IPS-18a (cell line): ENCODE measurements at regions not wholly inside any gene's neighbourhood (a gene's known extent, or its start where the extent isn't known, plus 50 kb on each side); places are given as distances from the start of the nearest gene placed in this dataset.
"Not testable (repeated sequence)": the region's sequence is repeated elsewhere in the genome, so short reads cannot be mapped to it uniquely, and the experiment has no call there.

Source experiments
- H3K27ac ChIP-seq: one replicate; pipeline ENCODE4 v1.5.1; 2013; ENCODE audit warnings: low read length
- H3K27me3 ChIP-seq: one replicate; pipeline ENCODE4 v1.6.1; 2013; ENCODE audit warnings: mild to moderate bottlenecking, low read length; ENCODE audit not compliant: control insufficient read depth, insufficient read depth
- H3K36me3 ChIP-seq: one replicate; pipeline ENCODE4 v1.6.1; 2013; ENCODE audit warnings: low read depth, low read length; ENCODE audit not compliant: control insufficient read depth
- H3K4me1 ChIP-seq: one replicate; pipeline ENCODE4 v1.6.1; 2013; ENCODE audit warnings: low read depth, low read length; ENCODE audit not compliant: control insufficient read depth
- H3K4me3 ChIP-seq: one replicate; pipeline ENCODE4 v1.5.1; 2013; ENCODE audit warnings: low read length
- H3K9ac ChIP-seq: one replicate; pipeline ENCODE4 v1.6.1; 2013; ENCODE audit warnings: mild to moderate bottlenecking, low read length, moderate library complexity
- H3K9me3 ChIP-seq: one replicate; pipeline ENCODE4 v1.6.1; 2013; ENCODE audit warnings: low read depth, low read length; ENCODE audit not compliant: control insufficient read depth

DNA sequence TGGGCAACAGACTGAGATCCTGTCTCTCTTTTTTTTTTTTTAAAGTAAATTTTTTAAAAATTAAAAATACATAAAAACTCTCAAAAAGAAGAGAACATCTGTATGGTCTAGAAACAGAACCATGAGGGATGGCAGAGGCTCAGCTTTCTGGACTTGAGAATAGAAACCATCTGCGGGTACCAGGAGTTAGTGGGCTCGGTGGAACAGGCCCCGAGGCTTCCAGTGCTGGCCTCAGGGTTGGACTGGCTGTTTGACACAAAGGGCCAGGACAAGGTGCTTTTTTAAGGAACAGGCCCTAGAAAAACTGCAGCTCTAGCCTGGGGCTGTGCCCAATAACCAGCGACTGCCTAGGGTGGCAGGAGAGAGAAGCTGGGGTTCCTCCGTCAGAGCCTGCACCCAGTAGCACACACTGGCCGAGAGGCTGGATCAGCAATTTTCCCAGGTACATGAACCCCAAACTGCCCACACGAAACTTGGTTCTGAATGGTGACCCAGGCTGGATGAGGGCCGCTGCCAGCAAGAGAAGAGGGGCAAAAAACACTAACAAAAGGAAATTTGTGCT lies 131.0 kb upstream of the OLIG3 start:
- Histone ChIP-seq H3K9ac (no peak overlapping the region), H3K4me1 (no peaks in the 10 kb centered on the region), H3K36me3 (no peaks in the 10 kb centered on the region), H3K27ac (no peak overlapping the region), H3K27me3 (no peaks in the 10 kb centered on the region), H3K9me3 (no peaks in the 10 kb centered on the region), H3K4me3 (no peak overlapping the region)

GRCh38 chr6:137625808-137626207 lies 131.6 kb upstream of the OLIG3 start:
- Histone ChIP-seq H3K27ac (no peak overlapping the region), H3K4me3 (no peak overlapping the region), H3K9ac (no peak overlapping the region), H3K4me1 (peaks cover 1% of the 10 kb centered on the region), H3K36me3 (no peaks in the 10 kb centered on the region), H3K27me3 (no peaks in the 10 kb centered on the region), H3K9me3 (no peaks in the 10 kb centered on the region)

GRCh38 chr6:137630666-137631065 lies 136.5 kb upstream of the OLIG3 start:
- Histone ChIP-seq H3K4me1 (peaks cover 14% of the 10 kb centered on the region), H3K27me3 (no peaks in the 10 kb centered on the region), H3K4me3 (no peak overlapping the region), H3K36me3 (no peaks in the 10 kb centered on the region), H3K27ac (no peak overlapping the region), H3K9me3 (no peaks in the 10 kb centered on the region), H3K9ac (no peak overlapping the region)

DNA sequence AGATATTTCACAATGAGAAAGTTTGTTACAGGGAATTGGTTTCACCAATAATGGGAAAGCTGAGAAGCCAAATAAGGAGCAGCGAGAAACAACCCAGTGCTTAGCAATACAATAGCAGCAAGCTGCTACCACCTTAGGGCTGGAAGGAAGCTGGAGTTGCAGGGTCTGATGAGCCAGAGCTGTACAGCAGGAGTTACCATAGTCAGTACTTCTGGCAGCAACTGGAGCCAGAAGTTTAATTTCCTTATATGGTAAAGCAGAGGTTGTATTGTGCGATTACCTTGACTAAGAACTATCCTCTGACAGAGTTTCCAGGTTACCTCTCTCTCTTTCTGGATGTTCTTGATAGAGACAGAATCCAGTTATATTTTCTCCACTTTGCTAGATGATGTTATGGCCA lies 137.1 kb upstream of the OLIG3 start:
- H3K27ac ChIP-seq, result no peak overlapping the region
- no peak overlapping the region for H3K9ac ChIP-seq
- H3K4me3 ChIP-seq, result no peak overlapping the region
- H3K27me3 ChIP-seq, result no peaks in the 10 kb centered on the region
- no peaks in the 10 kb centered on the region for H3K9me3 ChIP-seq
- H3K4me1 ChIP-seq, result peaks cover 14% of the 10 kb centered on the region
- H3K36me3 ChIP-seq, result no peaks in the 10 kb centered on the region

GRCh38 chr6:137634177-137634576 lies 140.0 kb upstream of the OLIG3 start:
- not testable (repeated sequence) for H3K27ac ChIP-seq, H3K27me3 ChIP-seq, H3K36me3 ChIP-seq, H3K9ac ChIP-seq, H3K4me3 ChIP-seq, H3K9me3 ChIP-seq
- H3K4me1 ChIP-seq, result peaks cover 14% of the 10 kb centered on the region

- Histone ChIP-seq H3K9ac (no peak overlapping the region), H3K9me3 (no peaks in the 10 kb centered on the region), H3K4me1 (peaks cover 3% of the 10 kb centered on the region), H3K36me3 (no peaks in the 10 kb centered on the region), H3K27ac (no peak overlapping the region), H3K4me3 (no peak overlapping the region), H3K27me3 (no peaks in the 10 kb centered on the region)
These were observed 142.9 kb upstream of the OLIG3 start for GRCh38 chr6:137637121-137637520.

DNA sequence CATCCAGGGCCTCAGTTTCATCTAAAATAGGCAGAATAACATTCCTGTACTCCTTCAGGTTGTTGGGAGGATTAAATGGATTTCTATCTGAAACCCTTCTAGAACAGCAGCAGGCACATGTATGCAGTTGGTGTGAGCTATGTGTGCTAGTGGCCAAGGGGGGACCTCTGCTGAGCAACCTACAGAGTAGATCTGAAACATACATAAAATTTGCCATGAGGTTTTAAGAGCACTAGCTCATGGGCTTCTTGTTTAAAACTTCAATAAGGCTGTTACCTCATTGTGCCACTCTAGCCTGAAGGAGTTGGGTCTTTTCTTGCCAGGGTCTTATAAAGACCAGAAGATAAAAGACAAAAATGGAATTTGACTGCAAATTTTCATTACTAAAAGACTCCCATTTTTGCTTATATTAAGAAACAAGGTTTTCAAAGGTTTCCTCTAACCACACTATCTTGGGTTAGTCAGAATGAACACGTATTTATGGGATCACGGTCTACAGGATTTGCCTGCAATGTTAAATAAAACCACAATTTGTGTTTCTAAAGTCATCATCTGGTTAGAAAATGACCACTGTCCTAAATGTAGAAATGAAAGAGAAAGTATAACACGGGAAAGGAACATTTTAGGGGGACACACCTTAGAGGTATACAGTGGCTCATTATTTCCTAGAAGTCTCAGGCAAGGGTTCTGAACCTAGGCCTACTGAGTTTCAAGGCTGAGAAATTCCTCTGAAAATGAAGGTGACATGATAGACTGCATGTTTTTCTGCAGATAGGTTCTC lies 144.9 kb upstream of the OLIG3 start:
- H3K9ac ChIP-seq, result no peak overlapping the region
- no peaks in the 10 kb centered on the region for H3K9me3 ChIP-seq
- no peak overlapping the region for H3K4me3 ChIP-seq
- H3K27me3 ChIP-seq, result no peaks in the 10 kb centered on the region
- H3K36me3 ChIP-seq, result no peaks in the 10 kb centered on the region
- no peak overlapping the region for H3K27ac ChIP-seq
- peaks cover 3% of the 10 kb centered on the region for H3K4me1 ChIP-seq

DNA sequence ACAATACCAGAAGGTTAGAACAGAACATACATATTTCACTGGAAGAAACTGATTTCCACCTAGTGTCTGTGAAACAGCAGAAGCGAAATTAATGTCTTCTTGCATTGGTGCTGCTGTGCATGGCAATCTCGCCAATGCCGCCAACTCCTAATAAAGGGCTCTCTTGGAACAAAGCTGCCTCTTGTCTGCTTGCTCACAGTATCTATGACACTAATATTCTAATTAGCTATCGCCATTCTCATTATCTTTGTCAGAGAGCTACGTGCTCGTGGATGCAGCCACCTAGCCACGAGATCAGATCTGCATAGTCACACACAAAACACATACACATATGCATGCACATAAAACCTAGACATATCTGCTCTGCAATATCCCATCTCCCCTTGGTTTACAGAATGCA lies 145.9 kb upstream of the OLIG3 start:
- no peak overlapping the region for H3K4me3 ChIP-seq
- no peaks in the 10 kb centered on the region for H3K9me3 ChIP-seq
- no peaks in the 10 kb centered on the region for H3K36me3 ChIP-seq
- no peak overlapping the region for H3K27ac ChIP-seq
- peaks cover 3% of the 10 kb centered on the region for H3K4me1 ChIP-seq
- H3K27me3 ChIP-seq, result no peaks in the 10 kb centered on the region
- H3K9ac ChIP-seq, result no peak overlapping the region

DNA sequence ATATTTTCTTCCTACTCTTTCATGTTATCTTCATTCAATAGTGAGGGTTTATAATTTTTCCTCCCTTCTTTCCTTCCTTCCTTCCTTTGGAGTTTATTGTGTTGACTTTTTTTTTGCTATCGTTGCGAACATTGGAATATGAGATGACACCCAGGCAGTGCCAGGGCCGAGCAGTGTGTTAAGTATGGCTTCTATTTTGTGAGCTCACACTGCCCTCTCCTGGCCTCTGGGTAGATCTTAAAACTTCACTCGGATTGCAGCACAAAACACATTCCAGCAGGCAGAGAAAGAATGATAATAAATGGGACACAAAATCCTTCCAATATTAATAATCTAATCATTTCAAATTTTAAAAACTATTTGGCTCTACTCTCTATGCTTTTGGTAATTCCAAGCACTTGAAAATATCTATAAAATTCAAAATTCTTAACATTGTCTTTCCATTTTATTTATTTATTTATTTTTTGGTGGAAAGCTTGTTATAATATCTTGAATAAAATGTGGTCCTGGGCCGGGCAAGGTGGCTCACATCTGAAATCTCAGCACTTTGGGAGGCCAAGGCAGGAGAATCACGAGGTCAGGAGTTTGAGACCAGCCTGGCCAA lies 147.4 kb upstream of the OLIG3 start:
- Histone ChIP-seq H3K4me1 (peaks cover 3% of the 10 kb centered on the region), H3K9ac (no peak overlapping the region), H3K27me3 (no peaks in the 10 kb centered on the region), H3K36me3 (no peaks in the 10 kb centered on the region), H3K27ac (no peak overlapping the region), H3K9me3 (no peaks in the 10 kb centered on the region), H3K4me3 (no peak overlapping the region)

DNA sequence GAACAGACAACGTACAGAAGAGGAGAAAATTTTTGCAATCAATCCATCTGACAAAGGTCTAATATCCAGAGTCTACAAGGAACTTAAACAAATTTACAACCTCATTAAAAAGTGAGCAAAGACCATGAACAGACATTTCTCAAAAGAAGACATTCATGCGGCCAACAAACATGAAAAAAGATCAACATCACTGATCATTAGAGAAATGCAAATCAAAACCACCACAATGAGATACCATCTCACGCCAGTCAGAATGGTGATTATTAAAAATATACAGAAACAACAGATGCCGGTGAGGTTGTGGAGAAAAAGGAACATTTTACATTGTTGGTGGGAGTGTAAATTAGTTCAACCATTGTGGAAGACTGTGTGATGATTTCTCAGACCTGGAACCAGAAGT lies 149.0 kb upstream of the OLIG3 start:
- not testable (repeated sequence) for H3K4me3 ChIP-seq, H3K9me3 ChIP-seq, H3K27ac ChIP-seq, H3K27me3 ChIP-seq, H3K4me1 ChIP-seq, H3K9ac ChIP-seq, H3K36me3 ChIP-seq

DNA sequence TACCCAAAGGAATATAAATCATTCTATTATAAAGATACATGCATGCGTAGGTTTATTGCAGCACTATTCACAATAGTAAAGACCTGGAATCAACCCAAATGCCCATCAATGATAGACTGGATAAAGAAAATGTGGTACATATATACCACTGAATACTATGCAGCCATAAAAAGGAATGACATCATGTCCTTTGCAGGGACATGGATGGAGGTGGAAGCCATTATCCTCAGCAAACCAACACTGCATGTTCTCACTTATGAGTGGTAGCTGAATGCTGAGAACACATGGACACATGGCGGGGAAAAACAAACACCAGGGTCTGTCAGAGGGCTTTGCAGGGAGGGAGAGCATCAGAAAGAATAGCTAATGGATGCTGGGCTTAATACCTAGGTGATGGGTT lies 149.4 kb upstream of the OLIG3 start:
- H3K27me3 ChIP-seq, H3K4me3 ChIP-seq, H3K9me3 ChIP-seq, H3K36me3 ChIP-seq, H3K27ac ChIP-seq, H3K9ac ChIP-seq, H3K4me1 ChIP-seq: not testable (repeated sequence)

DNA sequence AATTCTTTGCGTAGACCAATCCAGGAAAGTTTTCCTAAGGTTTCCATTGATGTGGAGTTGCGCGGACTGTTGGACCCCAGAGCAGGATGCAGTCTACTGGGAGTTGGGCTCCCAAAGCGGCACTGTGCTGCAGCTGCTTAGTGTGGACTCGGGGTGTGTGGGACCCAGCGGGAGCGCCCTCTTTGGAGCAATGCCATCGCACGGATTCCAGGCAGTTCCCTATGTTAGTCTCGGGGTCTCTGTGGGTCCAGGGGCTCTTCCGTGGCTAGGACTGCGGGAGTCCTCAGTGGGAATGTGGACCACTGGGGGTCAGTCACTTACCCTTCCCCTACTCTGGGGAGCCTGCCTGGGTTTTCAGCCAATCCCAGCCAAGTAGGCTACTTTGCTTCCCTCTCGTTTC lies 151.7 kb upstream of the OLIG3 start:
- H3K9ac ChIP-seq, result no peak overlapping the region
- peaks cover 3% of the 10 kb centered on the region for H3K4me1 ChIP-seq
- H3K27me3 ChIP-seq, result no peaks in the 10 kb centered on the region
- no peak overlapping the region for H3K27ac ChIP-seq
- no peak overlapping the region for H3K4me3 ChIP-seq
- H3K36me3 ChIP-seq, result no peaks in the 10 kb centered on the region
- H3K9me3 ChIP-seq, result no peaks in the 10 kb centered on the region
